H1 (cell line): ENCODE measurements at regions not wholly inside any gene's neighbourhood (a gene's known extent, or its start where the extent isn't known, plus 50 kb on each side); places are given as distances from the start of the nearest gene placed in this dataset.

Experiments
- CTCF ChIA-PET: fragments of 300-600 bp; sonication (Branson Sonifier 250); formaldehyde crosslinking; loops from one replicate; lab custom pipeline; 2021; ENCODE audit not compliant: partially characterized antibody; lab: Charles Lee
- POLR2A ChIA-PET: fragments of 300-600 bp; sonication (Branson Sonifier 250); formaldehyde crosslinking; loops from one replicate; lab custom pipeline; 2021; ENCODE audit warnings: inconsistent platforms; ENCODE audit not compliant: partially characterized antibody; lab: Charles Lee
- DNase-seq, 2 experiments: peaks; one replicate each; pipeline versions ENCODE4 v3.0.0 to v3.0.0-alpha.2; 2010 to 2022; ENCODE audit warnings: low spot score in 2 of 2, low read depth in 1 of 2, mixed read lengths in 1 of 2
- FAIRE-seq: peaks from 2 replicates; lab custom pipeline; 2011; peaks lifted over from hg19 to GRCh38; lab: Jason Lieb, UNC
- H2AFZ ChIP-seq: 2 replicates; pipeline ENCODE4 v1.8.1; 2012; ENCODE audit warnings: low read length, inconsistent platforms
- H2AK5ac ChIP-seq: 2 replicates; pipeline ENCODE4 v1.6.1; 2013; ENCODE audit warnings: low read depth, low read length
- H2BK120ac ChIP-seq: replicated peaks from 2 replicates; pipeline ENCODE3; 2013; ENCODE audit warnings: low read depth, low read length, inconsistent platforms
- H2BK12ac ChIP-seq: 2 replicates; pipeline ENCODE4 v1.6.1; 2013; ENCODE audit warnings: low read depth, low read length
- H2BK15ac ChIP-seq: 2 replicates; pipeline ENCODE4 v1.6.1; 2013; ENCODE audit warnings: low read length
- H2BK20ac ChIP-seq: 2 replicates; pipeline ENCODE4 v1.6.1; 2013; ENCODE audit warnings: low read length
- H2BK5ac ChIP-seq: 2 replicates; pipeline ENCODE4 v1.6.1; 2013; ENCODE audit warnings: low read depth, low read length
- H3K14ac ChIP-seq: 2 replicates; pipeline ENCODE4 v1.6.1; 2013; ENCODE audit warnings: inconsistent platforms; ENCODE audit not compliant: insufficient read length
- H3K18ac ChIP-seq: 2 replicates; pipeline ENCODE4 v1.6.1; 2013; ENCODE audit warnings: low read length; ENCODE audit errors: extremely low read depth
- H3K23ac ChIP-seq: 2 replicates; pipeline ENCODE4 v1.6.1; 2013; ENCODE audit warnings: inconsistent platforms; ENCODE audit not compliant: insufficient read length
- H3K23me2 ChIP-seq: 2 replicates; pipeline ENCODE4 v1.6.1; 2013; ENCODE audit warnings: low read depth, low read length
- H3K27ac ChIP-seq: 2 replicates; pipeline ENCODE4 v1.6.1; 2011; ENCODE audit warnings: low read depth, low read length, inconsistent platforms
- H3K27me3 ChIP-seq, 4 experiments: replicated peaks in 1 of 4; 1 replicate in 1 of 4; 2 replicates in 3 of 4; pipeline versions ENCODE4 v1.6.1 to v1.8.1; 2011 to 2013; ENCODE audit warnings: low read length in 3 of 4, mild to moderate bottlenecking in 3 of 4, inconsistent platforms in 2 of 4, mixed read lengths in 2 of 4, moderate library complexity in 1 of 4; ENCODE audit not compliant: control insufficient read depth in 3 of 4, insufficient read depth in 3 of 4; ENCODE audit errors: extremely low read depth in 1 of 4
- H3K36me3 ChIP-seq, 4 experiments: 2 replicates each; pipeline versions ENCODE4 v1.6.1 to v1.8.1; 2011 to 2013; ENCODE audit warnings: mild to moderate bottlenecking in 4 of 4, low read length in 3 of 4, moderate library complexity in 2 of 4, control low read depth in 1 of 4, inconsistent platforms in 1 of 4; ENCODE audit not compliant: insufficient read depth in 4 of 4, control insufficient read depth in 2 of 4
- H3K4ac ChIP-seq: replicated peaks from 2 replicates; pipeline ENCODE3; 2013; ENCODE audit warnings: low read length, low read depth, mixed read lengths, inconsistent platforms; ENCODE audit not compliant: insufficient read length
- H3K4me1 ChIP-seq, 4 experiments: replicated peaks in 1 of 4; 1 replicate in 1 of 4; 2 replicates in 3 of 4; pipeline versions ENCODE4 v1.6.1 to v1.8.1; 2011 to 2013; ENCODE audit warnings: low read length in 3 of 4, inconsistent platforms in 2 of 4, mixed read lengths in 1 of 4; ENCODE audit not compliant: insufficient read depth in 4 of 4, control insufficient read depth in 3 of 4
- H3K4me2 ChIP-seq, 2 experiments: 2 replicates each; pipeline versions ENCODE4 v1.6.1 to v1.8.1; 2011 to 2013; ENCODE audit warnings: low read depth in 2 of 2, low read length in 2 of 2, control low read depth in 1 of 2, inconsistent platforms in 1 of 2, mild to moderate bottlenecking in 1 of 2; ENCODE audit not compliant: insufficient read depth in 1 of 2
- H3K4me3 ChIP-seq, 4 experiments: fragments of 200-600, 300-600 bp in 1 of 4; sonication (generic), shearing (Covaris generic), sonication (Bioruptor Twin) in 1 of 4; 2 replicates each; pipeline versions ENCODE4 v1.5.1 to v1.8.1; 2011 to 2016; ENCODE audit warnings: low read length in 4 of 4, low read depth in 3 of 4, control low read depth in 2 of 4, inconsistent platforms in 2 of 4, mild to moderate bottlenecking in 2 of 4, mixed read lengths in 1 of 4, moderate library complexity in 1 of 4; ENCODE audit not compliant: insufficient read depth in 2 of 4; ENCODE audit errors: extremely low read depth in 1 of 4
- H3K56ac ChIP-seq: replicated peaks from 2 replicates; pipeline ENCODE3; 2013; ENCODE audit warnings: low read depth, mild to moderate bottlenecking, mixed read lengths, low read length, inconsistent platforms; ENCODE audit not compliant: insufficient read length
- H3K79me1 ChIP-seq: 2 replicates; pipeline ENCODE4 v1.6.1; 2013; ENCODE audit warnings: low read depth, low read length, control low read depth
- H3K79me2 ChIP-seq, 2 experiments: 2 replicates each; pipeline versions ENCODE4 v1.6.1 to v1.8.1; 2012 to 2013; ENCODE audit warnings: low read length in 2 of 2, mild to moderate bottlenecking in 2 of 2, inconsistent platforms in 1 of 2; ENCODE audit not compliant: insufficient read depth in 2 of 2, control insufficient read depth in 1 of 2
- H3K9ac ChIP-seq, 4 experiments: replicated peaks in 1 of 4; 1 replicate in 1 of 4; 2 replicates in 3 of 4; pipeline versions ENCODE4 v1.6.1 to v1.8.1; 2011 to 2013; ENCODE audit warnings: low read depth in 3 of 4, low read length in 3 of 4, control low read depth in 2 of 4, mild to moderate bottlenecking in 2 of 4, moderate library complexity in 2 of 4, inconsistent platforms in 1 of 4; ENCODE audit errors: extremely low read depth in 1 of 4
- H3K9me3 ChIP-seq, 2 experiments: 2 replicates each; pipeline versions ENCODE4 v1.6.1 to v1.8.1; 2012 to 2013; ENCODE audit warnings: mild to moderate bottlenecking in 2 of 2, moderate library complexity in 2 of 2, control low read depth in 1 of 2, inconsistent platforms in 1 of 2, low read depth in 1 of 2, low read length in 1 of 2, mixed read lengths in 1 of 2; ENCODE audit not compliant: insufficient read depth in 2 of 2
- H4K20me1 ChIP-seq, 2 experiments: replicated peaks in 1 of 2; 2 replicates each; pipeline versions ENCODE3 to v1.8.1; 2011 to 2013; ENCODE audit warnings: inconsistent platforms in 2 of 2, low read length in 2 of 2, mild to moderate bottlenecking in 1 of 2; ENCODE audit not compliant: insufficient read depth in 2 of 2, control insufficient read depth in 1 of 2
- H4K5ac ChIP-seq: 2 replicates; pipeline ENCODE4 v1.6.1; 2013; ENCODE audit warnings: low read length, low read depth, mixed read lengths, inconsistent platforms; ENCODE audit not compliant: insufficient read length
- H4K8ac ChIP-seq: 2 replicates; pipeline ENCODE4 v1.8.0; 2013; ENCODE audit warnings: mild to moderate bottlenecking, moderate library complexity, low read length, inconsistent platforms; ENCODE audit not compliant: insufficient read depth; ENCODE audit errors: extremely low read depth
- H4K91ac ChIP-seq: replicated peaks from 2 replicates; pipeline ENCODE3; 2013; ENCODE audit warnings: low read length, mixed read lengths, inconsistent platforms; ENCODE audit not compliant: insufficient read length
- ASH2L ChIP-seq: fragments of 200-600, 300-600 bp; sonication (generic); IDR thresholded peaks from one replicate; pipeline ENCODE4 v1.7.1; 2017; ENCODE audit warnings: low read length
- CBX5 ChIP-seq: fragments of 300-800, 300-1000 bp; sonication (generic); IDR thresholded peaks from 2 replicates; pipeline ENCODE4 v1.7.1; 2016; ENCODE audit warnings: antibody characterized with exemption, low read length, low read depth
- CTBP2 ChIP-seq: IDR thresholded peaks from 2 replicates; pipeline ENCODE4 v1.7.0; 2011; ENCODE audit warnings: borderline replicate concordance, mild to moderate bottlenecking, moderate library complexity, mixed read lengths, low read length; ENCODE audit not compliant: insufficient read depth, insufficient read length
- GTF2F1 ChIP-seq: IDR thresholded peaks from 2 replicates; pipeline ENCODE4 v1.6.1; 2012; ENCODE audit warnings: low read depth, low read length, improper control_type of control experiment, borderline replicate concordance
- KDM1A ChIP-seq: fragments of 200-600, 300-600 bp; sonication (generic); IDR thresholded peaks from 2 replicates; pipeline ENCODE4 v1.7.1; 2016; ENCODE audit warnings: mild to moderate bottlenecking, low read length, borderline replicate concordance
- POU5F1 ChIP-seq: IDR thresholded peaks from 2 replicates; pipeline ENCODE4 v1.6.1; 2011; ENCODE audit warnings: low read depth, mild to moderate bottlenecking, low read length, moderate library complexity
- RBBP5 ChIP-seq: IDR thresholded peaks from 2 replicates; pipeline ENCODE4 v1.7.1; 2012; ENCODE audit warnings: low read depth, mild to moderate bottlenecking, inconsistent platforms, low read length, moderate library complexity, borderline replicate concordance
- RFX5 ChIP-seq: IDR thresholded peaks from 2 replicates; pipeline ENCODE4 v1.6.1; 2011; ENCODE audit warnings: low read depth, low read length, improper control_type of control experiment, borderline replicate concordance
- SRF ChIP-seq: IDR thresholded peaks from 2 replicates; pipeline ENCODE4 v1.6.1; 2011; ENCODE audit warnings: mild to moderate bottlenecking, low read depth, low read length, moderate library complexity
- SUZ12 ChIP-seq: fragments of 200-600 bp; sonication (generic); IDR thresholded peaks from 2 replicates; pipeline ENCODE4 v1.6.1; 2012; ENCODE audit warnings: mild to moderate bottlenecking, inconsistent platforms, low read length, moderate library complexity, mixed read lengths
- WGBS, 2 experiments: shearing (Covaris generic) in 1 of 2; methylation state at CpG; one replicate each; pipeline versions ENCODE4 v1.1.6 to v1.1.7; 2013 to 2015; ENCODE audit warnings: low lambda C conversion rate in 2 of 2, mixed read lengths in 2 of 2, inconsistent platforms in 1 of 2, low coverage in 1 of 2, missing lambda C conversion rate in 1 of 2; ENCODE audit not compliant: insufficient replicate concordance in 2 of 2, insufficient coverage in 1 of 2, insufficient read length in 1 of 2; ENCODE audit errors: extremely low coverage in 1 of 2, missing lambda C conversion rate in 1 of 2; 5-methylcytosine and 5-hydroxymethylcytosine counted together
- TF ChIP-seq, protein P1 (sequence below): IDR thresholded peaks from 2 replicates; pipeline ENCODE4 v1.6.1; 2011; ENCODE audit warnings: low read depth, mild to moderate bottlenecking, low read length; ENCODE audit not compliant: insufficient read depth
- TF ChIP-seq, protein P2 (sequence below): IDR thresholded peaks from 2 replicates; pipeline ENCODE4 v1.6.1; 2012; ENCODE audit warnings: inconsistent platforms
- TF ChIP-seq, protein P3 (sequence below): IDR thresholded peaks from 2 replicates; pipeline ENCODE4 v1.6.1; 2011; ENCODE audit warnings: low read length, improper control_type of control experiment

DNA sequence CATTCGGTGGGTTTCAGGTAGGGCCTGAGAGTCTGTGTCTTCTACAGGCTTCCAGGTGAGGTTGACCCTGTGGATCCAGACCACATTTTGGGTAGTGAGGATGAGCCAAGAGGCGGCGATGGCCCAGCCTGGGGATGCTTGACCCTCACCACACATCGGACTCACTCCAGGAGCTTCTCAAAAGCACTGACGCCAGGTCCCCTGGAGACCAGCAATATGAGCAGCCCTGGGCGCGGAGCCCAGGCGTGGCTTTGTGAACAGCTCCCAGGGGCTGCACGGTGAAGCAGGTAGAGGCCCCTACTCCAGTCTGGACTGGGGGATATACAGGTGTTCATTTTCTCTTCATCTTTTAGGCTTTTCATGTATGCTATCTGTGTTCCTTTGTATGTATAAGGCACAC, 139.7 kb upstream of the PCBD1 start:
- no peak overlapping the region for H4K5ac ChIP-seq
- no peak overlapping the region for H3K4me2 ChIP-seq
- peaks cover 5% of the 10 kb centered on the region; the same call in 1 of the 2 replicates for H3K23me2 ChIP-seq
- no peaks in the 10 kb centered on the region for H4K20me1 ChIP-seq
- H3K79me2 ChIP-seq = no peaks in the 10 kb centered on the region
- DNase-seq (no peak), FAIRE-seq (no peak)
- ChIA-PET POLR2A (no interaction called here), CTCF (interaction anchor here (1.2 to 1.6 kb wide), 3 partner anchors 14 to 102 kb away, joined by 3 to 4 read pairs (median 3); no protein-coding TSS in a partner anchor)
- no peak overlapping the region for H3K9ac ChIP-seq
- no peak overlapping the region for H3K4ac ChIP-seq
- no peaks in the 10 kb centered on the region; a peak in 1 of 7 replicates for H3K27me3 ChIP-seq
- peaks cover 0 to 2% (median 0%) of the 10 kb centered on the region in 4 experiments; a peak in 1 of 7 replicates for H3K4me1 ChIP-seq
- no peak overlapping the region for H4K91ac ChIP-seq
- H3K27ac ChIP-seq = no peak overlapping the region
- 93% methylated on average over 9 of the region's 9 CpGs; no CpG with 5 or more reads in 1 of the 2 experiments for WGBS, 2 experiments
- no peak overlapping the region for H3K18ac ChIP-seq
- H2BK120ac ChIP-seq = no peak overlapping the region
- H3K23ac ChIP-seq = no peak overlapping the region
- no peak overlapping the region for H3K14ac ChIP-seq
- H3K9me3 ChIP-seq = no peaks in the 10 kb centered on the region
- H2AFZ ChIP-seq = no peak overlapping the region
- no peak overlapping the region for H2AK5ac ChIP-seq
- H3K79me1 ChIP-seq = no peaks in the 10 kb centered on the region
- H2BK15ac ChIP-seq = no peak overlapping the region
- no peak overlapping the region for H2BK5ac ChIP-seq
- H2BK12ac ChIP-seq = no peak overlapping the region
- H3K4me3 ChIP-seq = no peak overlapping the region
- no peak overlapping the region for H4K8ac ChIP-seq
- no peak overlapping the region for H3K56ac ChIP-seq
- H3K36me3 ChIP-seq = no peaks in the 10 kb centered on the region
- H2BK20ac ChIP-seq = no peak overlapping the region
- no peak for TF ChIP-seq CBX5
- TF ChIP-seq, protein P1, sequence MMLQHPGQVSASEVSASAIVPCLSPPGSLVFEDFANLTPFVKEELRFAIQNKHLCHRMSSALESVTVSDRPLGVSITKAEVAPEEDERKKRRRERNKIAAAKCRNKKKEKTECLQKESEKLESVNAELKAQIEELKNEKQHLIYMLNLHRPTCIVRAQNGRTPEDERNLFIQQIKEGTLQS = no peak
- no peak for TF ChIP-seq ASH2L
- no peak for TF ChIP-seq RFX5
- TF ChIP-seq, protein P2, sequence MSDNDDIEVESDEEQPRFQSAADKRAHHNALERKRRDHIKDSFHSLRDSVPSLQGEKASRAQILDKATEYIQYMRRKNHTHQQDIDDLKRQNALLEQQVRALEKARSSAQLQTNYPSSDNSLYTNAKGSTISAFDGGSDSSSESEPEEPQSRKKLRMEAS = no peak
- TF ChIP-seq, protein P3, sequence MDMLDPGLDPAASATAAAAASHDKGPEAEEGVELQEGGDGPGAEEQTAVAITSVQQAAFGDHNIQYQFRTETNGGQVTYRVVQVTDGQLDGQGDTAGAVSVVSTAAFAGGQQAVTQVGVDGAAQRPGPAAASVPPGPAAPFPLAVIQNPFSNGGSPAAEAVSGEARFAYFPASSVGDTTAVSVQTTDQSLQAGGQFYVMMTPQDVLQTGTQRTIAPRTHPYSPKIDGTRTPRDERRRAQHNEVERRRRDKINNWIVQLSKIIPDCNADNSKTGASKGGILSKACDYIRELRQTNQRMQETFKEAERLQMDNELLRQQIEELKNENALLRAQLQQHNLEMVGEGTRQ = no peak
- no peak for TF ChIP-seq POU5F1
- TF ChIP-seq SRF = no peak
- no peak for TF ChIP-seq KDM1A
- TF ChIP-seq RBBP5 = no peak
- TF ChIP-seq CTBP2 = no peak
- TF ChIP-seq GTF2F1 = no peak
- no peak for TF ChIP-seq SUZ12
